ENCODE measurements at regions not wholly inside any gene's neighbourhood (a gene's known extent, or its start where the extent isn't known, plus 50 kb on each side); places are given as distances from the start of the nearest gene placed in this dataset.

- TF ChIP-seq BATF2 (CRISPR knock-in tag; IDR thresholded peaks at IDR 0.05): no peak
- TF ChIP-seq HNRNPH1 (optimal IDR thresholded peaks at IDR 0.05; ENCODE audit: low read depth, low read length): no peak
- TF ChIP-seq, protein P1, sequence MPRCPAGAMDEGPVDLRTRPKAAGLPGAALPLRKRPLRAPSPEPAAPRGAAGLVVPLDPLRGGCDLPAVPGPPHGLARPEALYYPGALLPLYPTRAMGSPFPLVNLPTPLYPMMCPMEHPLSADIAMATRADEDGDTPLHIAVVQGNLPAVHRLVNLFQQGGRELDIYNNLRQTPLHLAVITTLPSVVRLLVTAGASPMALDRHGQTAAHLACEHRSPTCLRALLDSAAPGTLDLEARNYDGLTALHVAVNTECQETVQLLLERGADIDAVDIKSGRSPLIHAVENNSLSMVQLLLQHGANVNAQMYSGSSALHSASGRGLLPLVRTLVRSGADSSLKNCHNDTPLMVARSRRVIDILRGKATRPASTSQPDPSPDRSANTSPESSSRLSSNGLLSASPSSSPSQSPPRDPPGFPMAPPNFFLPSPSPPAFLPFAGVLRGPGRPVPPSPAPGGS (CRISPR knock-in tag; IDR thresholded peaks at IDR 0.05): no peak
- TF ChIP-seq STAT5B (CRISPR knock-in tag; IDR thresholded peaks at IDR 0.05): no peak
- TF ChIP-seq RNF219 (CRISPR knock-in tag; IDR thresholded peaks at IDR 0.05): no peak
- no peak for TF ChIP-seq ZFX (CRISPR knock-in tag; IDR thresholded peaks at IDR 0.05; ENCODE audit: low read depth)
These were observed 147.3 kb downstream of the FAM114A2 start (continued) for GRCh38 chr5:153891394-153891793.

GRCh38 chr5:153888781-153889180, 149.9 kb downstream of the FAM114A2 start:
- Histone ChIP-seq H3K27ac (ENCODE audit: extremely low read length, insufficient read depth, low read length) (no peak overlapping the region), H3K4me1 (ENCODE audit: insufficient read depth, low read length) (no peaks in the 10 kb centered on the region), H3K36me3 (replicated peaks in 1 of 2; ENCODE audit: control insufficient read depth in 1 of 2, insufficient read depth in 2 of 2, low read length in 2 of 2) (no peaks in the 10 kb centered on the region), H2AFZ (ENCODE audit: low read length) (no peak overlapping the region), H3K4me3 (replicated peaks in 1 of 3; ENCODE audit: insufficient read depth in 1 of 3, low read depth in 2 of 3, low read length in 3 of 3) (no peak overlapping the region), H3K27me3 (ENCODE audit: control insufficient read depth in 1 of 2, insufficient read depth in 2 of 2, low read length in 2 of 2) (peaks cover 0 to 6% of the 10 kb centered on the region in 2 experiments; a peak in 1 of 5 replicates), H3K9ac (ENCODE audit: insufficient read depth, low read depth, low read length) (no peak overlapping the region), H4K20me1 (ENCODE audit: insufficient read depth, low read length) (no peaks in the 10 kb centered on the region), H3K4me2 (ENCODE audit: low read depth, low read length) (no peak overlapping the region), H3K79me2 (ENCODE audit: insufficient read depth, low read length) (no peaks in the 10 kb centered on the region), H3K9me3 (ENCODE audit: low read length) (no peaks in the 10 kb centered on the region)
- WGBS (ENCODE audit: low lambda C conversion rate): 42% methylated on average over 5 of the region's 5 CpGs
- in situ Hi-C loops (cut with HindIII; ENCODE audit: extremely low pct_ligation_motif_present, low pct_unique_long_range_greater_than_20kb) (no loop called here), intact Hi-C loops (cut with micrococcal nuclease; ENCODE audit: unreplicated experiment) (no loop called here)
- CTCF ChIA-PET (ENCODE audit: low intra/inter-chr PET ratio, low total read pairs): no interaction called here
- DNase-seq (ENCODE audit: low spot score) (no peak), FAIRE-seq (no peak), ATAC-seq (no peak)
- BruUV-seq (replicated peaks): no TSS peak
- POLR2A ChIA-PET: no interaction called here
- TF ChIP-seq ZNF431 (CRISPR knock-in tag; IDR thresholded peaks at IDR 0.05; ENCODE audit: borderline replicate concordance, low read depth): no peak
- no peak for TF ChIP-seq SIX4 (CRISPR knock-in tag; IDR thresholded peaks at IDR 0.05)
- no peak for TF ChIP-seq THYN1 (CRISPR knock-in tag; IDR thresholded peaks at IDR 0.05; ENCODE audit: borderline replicate concordance, low read depth)
- no peak for TF ChIP-seq ZNF281 (CRISPR knock-in tag; IDR thresholded peaks at IDR 0.05; ENCODE audit: borderline replicate concordance)
- no peak for TF ChIP-seq KAT8 (CRISPR knock-in tag; IDR thresholded peaks at IDR 0.05)
- no peak for TF ChIP-seq ZNF549 (CRISPR knock-in tag; IDR thresholded peaks at IDR 0.05)
- no peak for TF ChIP-seq PITX1 (CRISPR knock-in tag; IDR thresholded peaks at IDR 0.05)
- no peak for TF ChIP-seq ZZZ3 (CRISPR knock-in tag; IDR thresholded peaks at IDR 0.05; ENCODE audit: borderline replicate concordance)
- TF ChIP-seq ZNF292 (CRISPR knock-in tag; IDR thresholded peaks at IDR 0.05; ENCODE audit: borderline replicate concordance, low read depth): no peak
- TF ChIP-seq ELF1 (CRISPR knock-in tag; IDR thresholded peaks at IDR 0.05): no peak
- no peak for TF ChIP-seq SPEN (CRISPR knock-in tag; IDR thresholded peaks at IDR 0.05; ENCODE audit: low read depth)
